ENCODE measurements at regions not wholly inside any gene's neighbourhood (a gene's known extent, or its start where the extent isn't known, plus 50 kb on each side); places are given as distances from the start of the nearest gene placed in this dataset.
"Not testable (repeated sequence)": the region's sequence is repeated elsewhere in the genome, so short reads cannot be mapped to it uniquely, and the experiment has no call there.

DNA sequence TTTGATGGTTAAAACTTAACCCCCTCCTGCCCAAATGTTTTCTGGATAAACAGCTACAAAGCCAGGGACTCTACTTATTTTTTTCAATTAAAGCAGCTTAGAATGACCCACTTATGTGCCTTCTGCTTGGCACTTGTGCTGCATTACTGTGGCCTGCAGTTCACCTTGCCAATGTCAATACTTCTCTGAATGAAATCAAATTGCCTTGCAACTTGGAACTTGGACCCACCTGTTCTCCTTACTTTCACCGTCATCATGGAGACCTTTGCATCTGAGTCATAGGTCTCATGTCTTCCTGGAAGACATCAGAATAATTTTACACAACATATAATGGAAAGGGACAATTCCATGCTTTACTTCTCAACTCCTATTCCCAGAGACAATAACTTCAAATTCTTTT is 92.1 kb upstream of the FHL2 start:
- DNase-seq, result no peak

DNA sequence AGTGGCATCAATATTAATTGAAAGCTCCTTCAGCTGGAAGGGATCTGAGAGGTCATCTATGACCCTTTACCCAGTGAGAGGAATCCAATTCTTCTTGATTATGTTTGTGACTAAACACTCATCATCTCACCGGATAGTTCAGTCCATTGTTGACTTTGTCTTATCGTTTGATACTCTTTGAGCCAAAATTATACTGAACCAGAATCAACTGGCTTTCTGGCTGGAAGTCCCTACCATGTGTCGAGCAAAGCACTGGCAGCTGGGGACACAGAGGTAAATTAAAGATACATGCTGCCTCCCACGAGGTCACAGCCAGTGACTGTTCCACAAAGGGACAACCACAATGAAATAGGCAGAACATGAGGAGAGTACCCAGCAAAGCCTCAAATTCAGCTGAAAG is 91.4 kb upstream of the FHL2 start:
- no peak for DNase-seq

DNA sequence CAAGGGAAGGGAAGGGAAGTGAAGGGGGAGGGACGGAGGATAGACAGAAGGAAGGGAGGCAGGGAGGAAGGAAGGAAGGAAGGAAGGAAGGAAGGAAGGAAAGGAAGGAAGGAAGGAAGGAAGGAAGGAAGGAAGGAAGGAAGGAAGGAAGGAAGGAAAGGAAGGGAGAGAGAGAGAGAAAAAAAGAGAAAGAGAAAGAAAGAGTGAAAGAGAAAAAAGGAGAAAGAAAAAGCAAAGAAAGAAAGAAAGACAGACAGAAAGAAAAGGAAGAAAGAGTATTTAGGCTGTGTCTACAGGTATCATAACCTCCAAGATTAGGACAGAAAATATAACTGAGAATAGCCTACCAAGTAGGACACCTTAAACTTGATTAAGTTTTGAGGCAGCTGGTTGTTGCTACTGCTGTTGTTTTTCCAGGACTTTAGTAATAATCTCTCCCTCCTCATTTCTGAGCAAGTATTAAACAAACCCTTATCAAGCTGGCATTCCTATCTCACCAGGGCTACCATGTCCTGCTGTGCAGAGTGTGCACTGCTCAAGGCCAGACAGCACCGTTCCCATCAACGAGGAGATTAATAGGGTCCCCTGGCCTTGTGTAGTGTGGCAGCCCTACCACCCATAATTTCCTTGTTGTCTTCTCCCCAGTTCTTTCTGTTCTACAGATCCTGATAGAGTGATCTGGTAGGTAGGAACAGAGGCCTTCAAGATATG is 90.5 kb upstream of the FHL2 start:
- DNase-seq, result no peak

DNA sequence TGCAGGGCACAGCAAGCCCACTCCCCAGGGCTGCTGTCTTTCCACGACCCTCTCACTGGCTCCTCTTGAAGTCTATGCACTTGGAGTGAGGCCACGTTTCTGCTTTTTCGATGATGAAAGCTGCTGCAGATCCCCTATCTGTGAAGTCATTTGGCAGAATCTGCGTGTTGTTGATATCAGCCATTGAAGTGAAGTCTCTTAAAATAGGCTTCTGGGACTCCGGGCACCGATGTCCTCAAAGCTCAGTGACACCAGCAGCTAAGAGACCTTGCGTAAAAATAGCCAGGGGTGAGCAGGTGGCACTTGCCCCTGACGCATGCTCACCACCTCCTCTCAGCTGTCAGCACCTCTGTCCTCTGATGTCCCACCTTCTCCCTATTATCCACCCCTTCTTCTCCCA is 89.4 kb upstream of the FHL2 start:
- no peak for DNase-seq

DNA sequence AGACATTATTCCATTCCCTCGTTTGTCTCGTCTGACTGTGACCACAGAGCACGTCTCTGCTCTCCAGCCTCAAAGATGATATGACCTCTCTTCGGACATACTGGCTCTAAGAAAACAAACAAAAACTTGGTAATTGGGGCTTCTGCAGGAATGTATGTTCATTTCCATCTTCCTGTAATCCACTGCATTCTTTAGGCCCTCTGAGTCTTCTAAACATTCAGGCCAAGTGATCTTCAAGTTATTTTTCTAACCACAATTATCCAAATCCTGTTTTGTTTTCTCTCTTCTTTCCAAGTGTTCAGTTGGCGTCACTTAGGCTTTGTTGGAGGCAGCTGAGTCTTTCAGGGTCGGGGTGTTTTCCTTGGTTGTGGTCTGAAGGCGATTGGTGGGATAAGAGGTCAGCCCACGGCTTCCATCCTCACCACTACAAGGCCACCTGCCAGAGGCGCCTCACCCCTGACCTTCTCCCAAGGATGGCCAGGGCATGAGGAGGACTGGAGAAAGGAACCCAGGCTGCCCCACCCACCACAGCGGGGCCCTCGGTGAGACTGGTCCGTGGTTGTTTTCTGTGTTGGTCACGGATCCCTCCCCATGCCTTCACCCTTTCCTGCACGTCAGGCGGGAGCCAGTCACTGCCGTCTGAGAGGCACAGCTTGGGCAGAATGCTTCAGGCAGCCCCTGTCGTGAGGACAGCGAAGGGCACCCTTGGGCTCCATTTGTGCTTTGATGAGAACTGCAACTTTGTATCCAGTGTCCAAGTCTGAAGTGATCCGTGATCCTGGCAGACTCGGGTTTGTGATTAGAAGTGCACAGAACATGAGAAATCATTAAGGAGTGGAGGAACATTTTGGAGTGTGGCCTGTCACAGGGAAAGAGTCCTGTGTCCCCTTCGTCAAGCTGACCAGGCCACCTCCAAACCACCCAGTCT is 88.6 kb upstream of the FHL2 start:
- no peak for DNase-seq

DNA sequence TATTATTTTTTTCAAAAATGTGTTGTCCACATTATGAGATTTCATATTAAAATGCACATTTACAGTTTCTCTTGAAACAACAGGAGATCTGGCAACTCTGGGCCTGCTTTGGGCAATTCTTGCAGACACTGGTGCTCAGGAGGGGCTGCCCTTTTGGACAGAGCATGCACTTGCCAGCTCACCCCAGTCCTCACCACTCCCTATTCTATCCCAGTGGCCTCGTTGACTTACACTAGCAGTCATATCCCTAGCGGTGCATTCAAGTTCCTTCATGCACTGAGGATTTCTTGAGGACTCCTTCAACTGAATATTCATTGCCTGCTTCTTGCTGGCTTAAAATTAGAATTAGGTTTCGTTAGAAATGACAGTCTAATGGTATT is 87.9 kb upstream of the FHL2 start:
- DNase-seq, result no peak

DNA sequence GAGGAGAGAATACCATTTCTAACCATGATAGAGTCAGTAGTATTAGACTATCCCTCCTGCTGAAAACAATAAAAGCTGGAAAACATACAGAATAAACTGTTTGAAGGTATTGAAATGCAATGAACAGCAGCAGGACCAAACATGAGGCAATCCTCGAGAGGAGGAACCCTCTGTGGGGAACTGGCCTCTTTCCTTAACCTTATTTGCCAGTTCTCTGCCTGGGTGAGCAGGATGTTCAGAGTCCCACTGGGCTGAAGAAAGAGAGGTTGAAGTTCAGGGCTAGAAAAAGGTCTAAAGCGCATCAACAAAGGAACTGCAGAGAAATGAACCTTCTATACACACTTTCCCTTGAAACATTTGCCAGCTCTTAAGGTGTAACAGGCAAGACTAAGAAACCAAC is 79.8 kb upstream of the FHL2 start:
- no peak for DNase-seq

DNA sequence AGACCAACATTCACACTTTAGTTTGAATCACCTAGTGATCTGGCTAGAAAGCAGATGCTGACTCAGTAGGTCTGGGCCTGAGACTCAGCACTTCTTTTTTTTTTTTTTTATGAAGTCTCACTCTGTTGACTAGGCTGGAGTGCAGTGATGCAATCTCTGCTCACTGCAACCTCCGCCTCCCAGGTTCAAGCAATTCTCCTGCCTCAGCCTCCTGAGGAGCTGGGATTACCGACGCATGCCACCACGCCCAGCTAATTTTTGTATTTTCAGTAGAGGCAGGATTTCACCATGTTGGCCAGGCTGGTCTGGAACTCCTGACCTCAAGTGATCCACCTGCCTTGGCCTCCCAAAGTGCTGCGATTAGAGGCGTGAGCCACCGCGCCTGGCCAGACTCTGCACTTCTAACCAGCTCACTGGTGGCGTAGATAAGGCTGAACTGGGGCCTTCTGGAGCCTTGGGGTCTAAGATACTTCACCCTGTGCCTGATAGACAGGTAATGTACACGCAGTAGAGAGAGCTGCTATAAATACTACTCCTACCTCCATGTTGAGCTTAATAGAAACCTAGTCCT is 78.3 kb upstream of the FHL2 start:
- not testable (repeated sequence) for DNase-seq

DNA sequence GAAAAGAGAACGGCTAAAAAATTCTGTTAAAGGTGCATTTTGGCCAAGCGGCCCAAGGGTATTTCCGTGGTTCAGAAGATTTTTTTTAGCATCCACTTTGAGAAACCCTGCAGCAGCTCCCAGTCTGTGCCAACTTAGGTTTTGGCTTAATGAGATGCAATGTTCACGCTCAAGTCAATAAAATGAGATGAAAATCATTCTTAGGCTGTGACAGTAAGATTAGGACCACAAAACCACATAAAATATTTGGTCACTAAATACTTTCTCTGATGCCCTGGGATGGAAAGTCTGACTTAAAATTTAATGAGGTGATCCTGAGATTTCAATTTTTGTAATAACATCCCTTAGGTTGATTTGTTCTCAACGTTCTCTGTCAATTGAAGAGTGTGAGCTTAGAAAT is 74.2 kb upstream of the FHL2 start:
- DNase-seq, result no peak

DNA sequence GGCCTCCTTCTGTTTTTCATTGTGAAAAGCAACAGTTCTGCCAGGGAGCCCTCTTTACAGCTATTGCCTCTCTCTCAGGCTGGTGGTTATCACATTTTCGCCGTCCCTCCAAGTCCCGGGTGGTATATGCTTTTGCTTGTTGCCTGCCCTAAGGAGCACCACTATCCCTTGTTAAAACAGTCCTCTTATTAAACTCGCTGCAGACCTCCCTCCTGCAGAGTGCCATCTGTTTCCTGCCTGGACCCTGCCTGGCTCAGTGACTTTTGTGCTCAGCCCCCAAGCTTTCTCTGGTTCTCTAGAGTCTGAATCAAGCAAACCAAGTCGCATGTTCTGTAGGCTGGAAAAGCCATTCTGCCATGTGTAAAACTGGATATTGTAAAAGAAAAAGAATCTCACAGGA is 72.1 kb upstream of the FHL2 start:
- no peak for DNase-seq

DNA sequence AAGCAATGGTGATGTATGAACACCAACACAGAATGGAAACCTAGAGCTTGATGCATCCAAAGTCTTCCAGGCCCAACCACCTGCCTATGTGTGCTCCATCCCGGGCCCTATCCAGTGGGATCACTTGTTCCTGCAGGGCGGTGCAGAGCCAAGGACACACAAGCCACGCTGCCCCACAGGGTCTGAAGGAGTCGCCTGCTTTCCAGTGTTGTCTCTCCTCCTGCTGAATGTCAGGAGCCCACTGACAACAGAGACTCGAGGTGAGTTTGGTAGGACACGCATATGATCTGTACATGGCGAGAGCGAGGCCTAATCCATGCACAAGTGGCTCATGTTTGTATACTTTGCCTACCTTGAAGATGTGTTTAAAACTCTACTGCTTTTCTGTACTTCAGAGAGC is 70.9 kb upstream of the FHL2 start:
- no peak for DNase-seq

DNA sequence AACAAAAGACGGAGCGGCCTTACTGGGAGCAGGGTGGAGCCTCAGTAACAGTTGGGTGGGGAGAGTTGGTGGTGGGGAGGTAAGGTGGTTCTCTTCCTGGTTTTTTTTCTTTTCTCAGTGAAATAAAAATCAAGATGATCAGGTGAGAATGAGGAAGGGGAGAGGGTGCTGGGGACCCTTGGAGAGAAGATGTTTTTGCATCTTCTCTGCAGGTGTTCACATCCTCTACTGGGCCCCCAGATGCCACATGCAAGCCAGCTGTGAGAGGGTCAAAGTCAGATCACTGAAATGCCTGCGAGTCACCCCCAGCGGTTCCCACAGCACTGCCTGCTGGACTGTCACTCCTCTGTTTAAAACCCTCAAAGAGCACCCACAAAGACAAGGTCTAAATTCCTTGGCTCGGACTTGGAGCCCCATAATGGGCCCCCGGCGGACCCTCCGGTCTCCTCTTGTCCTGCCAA is 69.8 kb upstream of the FHL2 start:
- DNase-seq, result no peak

DNA sequence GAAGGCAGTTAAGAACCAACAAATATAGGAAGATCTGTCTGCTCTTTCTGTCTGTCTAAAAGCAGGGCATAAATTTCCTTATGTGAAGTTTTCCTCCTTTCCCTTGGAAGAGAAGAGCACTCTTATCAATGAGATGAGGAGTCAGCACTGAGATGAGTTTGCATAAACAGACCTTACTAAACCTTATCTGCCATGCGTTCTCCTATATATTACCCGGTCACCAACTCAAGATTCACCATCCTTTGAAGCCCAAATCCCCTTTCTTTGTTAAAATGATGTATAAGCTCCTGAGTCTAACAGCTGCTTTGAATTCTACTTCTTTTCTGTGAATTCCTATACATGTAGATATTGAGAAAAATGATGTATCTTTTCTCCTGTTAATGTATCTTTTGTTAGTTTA is 65.5 kb upstream of the FHL2 start:
- no peak for DNase-seq

DNA sequence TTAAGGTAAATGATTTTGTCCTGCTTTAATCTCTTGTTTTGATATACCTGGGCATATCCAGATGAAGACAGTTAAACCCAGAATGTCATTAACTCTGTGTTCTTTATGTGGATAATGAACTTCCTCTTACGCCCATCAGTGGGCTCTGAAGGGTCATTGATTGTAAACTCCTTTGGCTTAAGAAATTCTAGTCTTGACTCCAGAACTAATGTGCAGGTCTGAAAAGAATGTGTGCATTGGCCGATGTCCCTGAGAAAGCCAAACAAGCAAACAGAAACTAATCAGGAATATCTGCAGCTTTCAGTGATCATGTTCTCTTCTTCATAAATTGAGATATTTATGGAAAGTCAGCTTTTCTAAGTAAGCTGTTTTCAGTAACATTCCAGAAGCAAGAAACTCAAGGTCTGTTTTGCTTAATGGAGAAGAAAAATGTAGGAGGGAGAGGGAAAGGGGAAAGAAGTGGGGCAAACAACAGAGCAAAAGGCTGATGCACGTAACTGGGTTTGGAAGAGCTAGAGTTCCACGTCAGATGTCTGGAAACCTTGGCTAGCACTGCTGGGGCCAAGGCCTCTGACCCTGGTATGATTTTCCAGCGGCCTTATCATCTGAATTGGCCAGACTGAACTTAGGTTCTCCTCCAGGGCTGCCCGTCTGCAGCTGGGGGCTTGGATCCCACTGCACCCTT is 61.3 kb upstream of the FHL2 start:
- no peak for DNase-seq

DNA sequence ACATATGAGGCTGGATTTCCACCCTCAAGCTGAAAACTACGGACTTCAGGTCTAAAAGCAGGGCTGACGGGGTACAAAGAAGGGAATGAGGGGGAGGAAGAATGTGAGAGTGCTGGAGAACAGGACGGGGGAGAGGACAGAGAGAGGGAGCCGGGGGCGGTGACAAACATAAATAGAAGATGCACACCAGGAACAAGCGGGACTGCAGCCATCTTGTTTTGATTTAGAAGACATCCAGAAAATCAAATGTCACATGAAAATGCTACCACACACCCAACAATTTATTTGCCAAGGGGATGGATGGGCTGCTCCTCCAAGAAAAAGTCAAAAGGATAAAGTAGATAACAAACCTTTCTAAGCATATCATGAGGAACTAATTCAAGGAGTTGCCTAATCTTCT is 59.2 kb upstream of the FHL2 start:
- no peak for DNase-seq

DNA sequence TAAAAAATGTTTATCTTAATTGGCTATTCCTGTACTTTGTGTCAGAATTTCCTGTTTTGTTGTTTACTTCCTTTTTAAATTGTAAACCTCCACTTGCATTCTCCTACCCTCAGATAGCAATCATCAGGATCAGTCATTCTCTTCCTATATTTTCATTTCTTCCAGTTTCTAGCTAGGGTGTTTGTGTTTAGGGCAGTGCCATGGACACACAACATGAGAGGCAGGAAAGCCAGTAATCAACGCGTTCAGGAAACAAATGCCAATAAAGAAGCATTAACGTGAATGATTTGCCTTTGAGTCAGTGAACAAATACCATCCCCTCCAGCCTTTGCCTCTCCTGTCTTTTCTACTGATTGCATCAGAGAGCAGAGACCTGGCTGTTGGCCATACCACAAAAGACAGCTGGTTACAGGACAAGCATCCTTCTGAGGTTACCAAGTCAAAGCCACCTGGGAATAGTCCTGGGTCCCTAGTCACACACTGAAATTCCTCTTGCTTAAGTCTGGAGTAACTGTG is 56.7 kb upstream of the FHL2 start:
- no peak for DNase-seq

DNA sequence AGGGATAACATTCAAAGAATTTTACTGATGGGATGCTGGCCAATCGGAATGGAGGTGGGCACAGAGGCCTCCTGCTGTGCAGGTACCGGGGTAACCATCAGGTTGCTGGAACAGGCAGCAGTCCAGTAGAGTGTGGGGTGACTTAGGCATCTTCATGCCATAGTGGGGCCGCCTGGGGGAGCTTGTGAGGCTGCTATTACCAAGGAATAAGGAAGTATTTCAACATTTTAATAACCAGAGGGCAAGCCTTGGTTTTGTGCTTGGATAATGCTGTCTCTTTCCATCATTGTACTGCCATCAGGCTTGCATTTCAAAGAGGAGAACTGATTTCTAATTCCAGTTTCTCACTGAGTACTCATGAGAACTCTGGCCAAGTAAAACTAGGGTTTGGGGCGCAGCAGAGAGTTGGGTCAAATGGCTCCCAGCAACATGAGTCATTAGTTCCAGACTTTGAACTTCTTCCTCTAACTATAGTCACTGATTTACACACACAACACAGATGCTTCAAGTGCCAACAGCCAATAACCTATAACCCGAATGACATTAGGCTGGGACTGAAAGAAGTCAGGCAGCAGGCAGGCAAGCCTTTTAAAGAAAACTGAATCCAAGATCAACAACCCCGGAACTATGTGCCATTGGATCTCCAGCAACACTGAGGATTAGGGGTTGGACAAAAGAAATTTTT is 56.1 kb upstream of the FHL2 start:
- peak; percentile 34 for DNase-seq

DNA sequence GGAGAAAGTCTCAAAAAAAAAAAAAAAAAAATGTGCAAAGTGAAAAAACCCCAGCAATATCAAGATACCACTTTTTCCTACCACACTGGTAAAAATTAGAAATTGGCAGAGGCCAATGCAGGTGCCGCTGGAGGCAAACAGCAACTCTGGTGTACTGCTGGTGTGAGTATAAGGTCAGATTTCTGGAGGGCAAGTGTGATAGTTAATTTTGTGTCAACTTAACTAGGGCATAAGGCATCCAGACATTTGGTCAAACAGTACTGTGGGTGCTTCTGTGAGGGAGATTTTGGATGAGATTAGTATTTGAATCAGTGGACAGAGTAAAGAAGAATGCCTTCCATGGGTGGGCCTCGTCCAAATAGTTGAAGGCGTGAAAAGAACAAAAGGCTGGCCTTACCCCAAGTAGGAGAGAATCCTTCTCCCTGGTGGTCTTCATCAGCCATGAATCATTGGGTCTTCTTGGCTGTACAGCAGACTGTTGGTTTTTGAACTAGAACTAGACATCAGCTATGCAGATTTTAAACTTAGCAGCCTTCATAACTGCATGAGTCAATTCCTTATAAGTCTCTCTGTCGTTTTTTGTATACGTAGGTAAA is 52.8 kb upstream of the FHL2 start:
- DNase-seq, result no peak

DNA sequence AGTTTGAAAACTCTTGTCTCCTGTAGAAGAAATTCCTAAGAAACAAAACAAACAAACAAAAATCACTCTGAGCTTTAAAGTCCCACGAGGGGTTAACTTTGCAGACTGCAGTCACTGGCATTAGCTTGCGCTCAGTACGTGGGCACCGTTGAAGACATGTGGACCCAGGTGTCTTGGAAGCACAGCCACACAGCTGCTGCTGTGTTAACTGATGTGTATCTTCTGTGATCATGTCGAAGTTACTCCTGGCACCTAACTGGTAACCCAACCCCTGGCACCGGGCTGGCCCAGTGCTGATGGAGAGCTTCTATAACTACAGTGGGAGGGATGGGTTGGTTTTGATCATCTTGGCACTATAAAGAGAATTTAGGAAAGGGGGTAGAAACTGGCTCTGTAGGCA is 51.6 kb upstream of the FHL2 start:
- no peak for DNase-seq

DNA sequence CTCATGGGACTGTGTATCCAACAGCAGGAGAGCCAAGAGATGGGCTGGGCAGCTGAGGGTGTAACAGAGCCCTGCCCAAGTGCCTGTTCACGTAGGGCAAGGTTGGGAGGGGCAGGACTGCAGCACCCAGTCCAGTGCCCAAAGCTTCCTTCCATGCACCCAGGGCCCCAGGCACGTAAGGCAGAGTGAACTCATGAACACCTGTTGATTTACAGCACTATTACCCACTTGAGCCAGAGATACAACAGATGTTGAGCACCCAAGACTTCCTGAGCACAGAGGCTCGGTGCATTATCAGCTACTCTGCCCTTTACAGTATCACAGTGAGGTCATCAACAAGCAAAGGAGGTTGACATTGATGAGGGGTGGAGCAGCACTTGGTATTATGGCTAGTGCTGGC is 50.2 kb upstream of the FHL2 start:
- DNase-seq, result no peak

Data from suppressor macrophage treated with lipopolysaccharide for 4 hours (primary cell).